HepG2 (cell line): ENCODE measurements at regions not wholly inside any gene's neighbourhood (a gene's known extent, or its start where the extent isn't known, plus 50 kb on each side); places are given as distances from the start of the nearest gene placed in this dataset.

Experiments
- CHD4 ChIP-seq: fragments of 200-600 bp; sonication (generic); IDR thresholded peaks from 2 replicates; pipeline ENCODE4 v1.7.0; 2017; ENCODE audit warnings: mild to moderate bottlenecking, low read length, borderline replicate concordance
- EEA1 ChIP-seq: sonication (generic); formaldehyde crosslinking; IDR thresholded peaks from 2 replicates; pipeline ENCODE4 v1.5.1; 2020; ENCODE audit warnings: mild to moderate bottlenecking, missing genetic modification reagents, borderline replicate concordance
- FOXM1 ChIP-seq: sonication (generic); formaldehyde crosslinking; IDR thresholded peaks from 2 replicates; pipeline ENCODE4 v1.5.0; 2020; ENCODE audit warnings: missing genetic modification reagents
- FOXP1 ChIP-seq, 2 experiments: fragments of 450-650 bp in 1 of 2; IDR thresholded peaks; 2 replicates each; pipeline ENCODE4 v1.6.1; 2017 to 2018; ENCODE audit warnings: antibody characterized with exemption in 1 of 2
- GABPB1 ChIP-seq: IDR thresholded peaks from 2 replicates; pipeline ENCODE4 v1.6.1; 2016; ENCODE audit warnings: mild to moderate bottlenecking, missing genetic modification reagents, moderate library complexity, missing compliant biosample characterization
- JUNB ChIP-seq: sonication (generic); formaldehyde crosslinking; IDR thresholded peaks from 2 replicates; pipeline ENCODE4 v1.8.0; 2022; ENCODE audit warnings: missing genetic modification reagents, mild to moderate bottlenecking, borderline replicate concordance
- NRL ChIP-seq: sonication (generic); formaldehyde crosslinking; IDR thresholded peaks from 2 replicates; pipeline ENCODE4 v1.5.0; 2020; ENCODE audit warnings: missing genetic modification reagents, mild to moderate bottlenecking, moderate library complexity, borderline replicate concordance
- RFX5 ChIP-seq: IDR thresholded peaks from 2 replicates; pipeline ENCODE4 v1.6.1; 2011; ENCODE audit warnings: low read depth, low read length, improper control_type of control experiment
- SOX13 ChIP-seq, 3 experiments: fragments of 450-650 bp in 1 of 3; sonication (generic) in 1 of 3; formaldehyde crosslinking in 1 of 3; IDR thresholded peaks in 2 of 3; conservative IDR thresholded peaks in 1 of 3; 2 replicates each; pipeline versions ENCODE4 v1.5.0 to v1.6.1; 2016 to 2020; ENCODE audit warnings: antibody characterized with exemption in 1 of 3, mild to moderate bottlenecking in 1 of 3, missing compliant biosample characterization in 1 of 3, missing genetic modification reagents in 1 of 3, moderate library complexity in 1 of 3
- SOX6 ChIP-seq, 2 experiments: fragments of 450-650 bp in 1 of 2; sonication (generic) in 1 of 2; formaldehyde crosslinking in 1 of 2; IDR thresholded peaks; 2 replicates each; pipeline versions ENCODE4 v1.4.0 to v1.6.1; 2017 to 2020; ENCODE audit warnings: antibody characterized with exemption in 1 of 2, mild to moderate bottlenecking in 1 of 2, missing genetic modification reagents in 1 of 2
- TGIF2 ChIP-seq: IDR thresholded peaks from 2 replicates; pipeline ENCODE4 v1.6.1; 2016; ENCODE audit warnings: control low read depth, missing compliant biosample characterization
- ZMYM2 ChIP-seq: sonication (generic); formaldehyde crosslinking; IDR thresholded peaks from 2 replicates; pipeline ENCODE4 v1.8.0; 2022; ENCODE audit warnings: mild to moderate bottlenecking, missing genetic modification reagents
- ZNF720 ChIP-seq: sonication (generic); formaldehyde crosslinking; IDR thresholded peaks from 2 replicates; pipeline ENCODE4 v1.4.0; 2020; ENCODE audit warnings: missing genetic modification reagents
- ZSCAN20 ChIP-seq: sonication (generic); formaldehyde crosslinking; IDR thresholded peaks from 2 replicates; pipeline ENCODE4 v1.4.0; 2020; ENCODE audit warnings: missing genetic modification reagents, mild to moderate bottlenecking, borderline replicate concordance
- TF ChIP-seq, protein P1 (sequence below): sonication (generic); formaldehyde crosslinking; IDR thresholded peaks from 2 replicates; pipeline ENCODE4 v1.5.1; 2020; ENCODE audit warnings: missing genetic modification reagents, mild to moderate bottlenecking, borderline replicate concordance
- TF ChIP-seq, protein P2 (sequence below): sonication (generic); formaldehyde crosslinking; IDR thresholded peaks from 2 replicates; pipeline ENCODE4 v1.8.0; 2022; ENCODE audit warnings: missing genetic modification reagents, mild to moderate bottlenecking, moderate library complexity, borderline replicate concordance
- TF ChIP-seq, protein P3 (sequence below): sonication (generic); formaldehyde crosslinking; IDR thresholded peaks from 2 replicates; pipeline ENCODE4 v1.8.1; 2023; ENCODE audit warnings: missing genetic modification reagents, inconsistent platforms, borderline replicate concordance
- TF ChIP-seq, protein P4 (sequence below): sonication (generic); formaldehyde crosslinking; IDR thresholded peaks from 2 replicates; pipeline ENCODE4 v1.4.0; 2020; ENCODE audit warnings: missing genetic modification reagents
- TF ChIP-seq, protein P5 (sequence below), 2 experiments: sonication (generic) in 1 of 2; formaldehyde crosslinking in 1 of 2; IDR thresholded peaks; 2 replicates each; pipeline versions ENCODE4 v1.4.0 to v1.6.1; 2018 to 2020; ENCODE audit warnings: missing genetic modification reagents in 2 of 2, borderline replicate concordance in 1 of 2, low read depth in 1 of 2, mild to moderate bottlenecking in 1 of 2, missing biosample characterization in 1 of 2

DNA sequence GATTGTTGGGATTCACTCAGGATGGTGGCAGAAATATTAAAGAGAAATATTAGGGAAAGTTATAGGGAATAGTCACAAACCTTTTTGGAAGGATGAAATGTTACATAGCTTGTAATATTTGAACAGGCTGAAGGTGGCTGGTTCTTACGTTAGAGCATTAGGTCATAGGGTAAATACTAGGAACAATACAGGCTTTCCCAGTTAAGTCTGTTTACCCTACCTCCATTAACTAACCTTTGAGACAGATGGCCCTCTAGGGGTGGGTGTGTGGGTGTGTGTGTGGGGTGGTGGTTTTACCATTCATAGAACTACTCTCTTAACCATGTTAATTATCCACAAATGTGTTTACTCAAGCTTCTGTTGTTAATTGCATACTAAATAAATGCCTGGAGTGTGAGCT lies 94.3 kb upstream of the STK32A start (continued):
- TF ChIP-seq, protein P1, sequence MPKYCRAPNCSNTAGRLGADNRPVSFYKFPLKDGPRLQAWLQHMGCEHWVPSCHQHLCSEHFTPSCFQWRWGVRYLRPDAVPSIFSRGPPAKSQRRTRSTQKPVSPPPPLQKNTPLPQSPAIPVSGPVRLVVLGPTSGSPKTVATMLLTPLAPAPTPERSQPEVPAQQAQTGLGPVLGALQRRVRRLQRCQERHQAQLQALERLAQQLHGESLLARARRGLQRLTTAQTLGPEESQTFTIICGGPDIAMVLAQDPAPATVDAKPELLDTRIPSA (CRISPR knock-in tag), result no peak
- TF ChIP-seq FOXP1 (IDR thresholded peaks at IDR 0.05), result peak; percentile 32; the same call in 1 of the 2 replicates
- TF ChIP-seq FOXP1 (CRISPR knock-in tag; IDR thresholded peaks at IDR 0.05), result peak; percentile 75
- TF ChIP-seq ZMYM2 (CRISPR knock-in tag), result no peak
- TF ChIP-seq FOXM1 (CRISPR knock-in tag), result no peak
- TF ChIP-seq, protein P2, sequence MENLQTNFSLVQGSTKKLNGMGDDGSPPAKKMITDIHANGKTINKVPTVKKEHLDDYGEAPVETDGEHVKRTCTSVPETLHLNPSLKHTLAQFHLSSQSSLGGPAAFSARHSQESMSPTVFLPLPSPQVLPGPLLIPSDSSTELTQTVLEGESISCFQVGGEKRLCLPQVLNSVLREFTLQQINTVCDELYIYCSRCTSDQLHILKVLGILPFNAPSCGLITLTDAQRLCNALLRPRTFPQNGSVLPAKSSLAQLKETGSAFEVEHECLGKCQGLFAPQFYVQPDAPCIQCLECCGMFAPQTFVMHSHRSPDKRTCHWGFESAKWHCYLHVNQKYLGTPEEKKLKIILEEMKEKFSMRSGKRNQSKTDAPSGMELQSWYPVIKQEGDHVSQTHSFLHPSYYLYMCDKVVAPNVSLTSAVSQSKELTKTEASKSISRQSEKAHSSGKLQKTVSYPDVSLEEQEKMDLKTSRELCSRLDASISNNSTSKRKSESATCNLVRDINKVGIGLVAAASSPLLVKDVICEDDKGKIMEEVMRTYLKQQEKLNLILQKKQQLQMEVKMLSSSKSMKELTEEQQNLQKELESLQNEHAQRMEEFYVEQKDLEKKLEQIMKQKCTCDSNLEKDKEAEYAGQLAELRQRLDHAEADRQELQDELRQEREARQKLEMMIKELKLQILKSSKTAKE (CRISPR knock-in tag), result no peak
- TF ChIP-seq SOX6 (IDR thresholded peaks at IDR 0.05), result no peak
- TF ChIP-seq SOX6 (CRISPR knock-in tag; IDR thresholded peaks at IDR 0.05), result peak; percentile 88
- no peak for TF ChIP-seq RFX5
- no peak for TF ChIP-seq ZNF720 (CRISPR knock-in tag)
- no peak for TF ChIP-seq ZSCAN20 (CRISPR knock-in tag)
- TF ChIP-seq TGIF2 (CRISPR knock-in tag), result no peak
- TF ChIP-seq GABPB1 (CRISPR knock-in tag), result no peak
- TF ChIP-seq NRL (CRISPR knock-in tag), result no peak
- TF ChIP-seq EEA1, result no peak
- TF ChIP-seq, protein P3, sequence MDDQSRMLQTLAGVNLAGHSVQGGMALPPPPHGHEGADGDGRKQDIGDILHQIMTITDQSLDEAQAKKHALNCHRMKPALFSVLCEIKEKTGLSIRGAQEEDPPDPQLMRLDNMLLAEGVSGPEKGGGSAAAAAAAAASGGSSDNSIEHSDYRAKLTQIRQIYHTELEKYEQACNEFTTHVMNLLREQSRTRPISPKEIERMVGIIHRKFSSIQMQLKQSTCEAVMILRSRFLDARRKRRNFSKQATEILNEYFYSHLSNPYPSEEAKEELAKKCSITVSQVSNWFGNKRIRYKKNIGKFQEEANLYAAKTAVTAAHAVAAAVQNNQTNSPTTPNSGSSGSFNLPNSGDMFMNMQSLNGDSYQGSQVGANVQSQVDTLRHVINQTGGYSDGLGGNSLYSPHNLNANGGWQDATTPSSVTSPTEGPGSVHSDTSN, result no peak
- TF ChIP-seq, protein P4, sequence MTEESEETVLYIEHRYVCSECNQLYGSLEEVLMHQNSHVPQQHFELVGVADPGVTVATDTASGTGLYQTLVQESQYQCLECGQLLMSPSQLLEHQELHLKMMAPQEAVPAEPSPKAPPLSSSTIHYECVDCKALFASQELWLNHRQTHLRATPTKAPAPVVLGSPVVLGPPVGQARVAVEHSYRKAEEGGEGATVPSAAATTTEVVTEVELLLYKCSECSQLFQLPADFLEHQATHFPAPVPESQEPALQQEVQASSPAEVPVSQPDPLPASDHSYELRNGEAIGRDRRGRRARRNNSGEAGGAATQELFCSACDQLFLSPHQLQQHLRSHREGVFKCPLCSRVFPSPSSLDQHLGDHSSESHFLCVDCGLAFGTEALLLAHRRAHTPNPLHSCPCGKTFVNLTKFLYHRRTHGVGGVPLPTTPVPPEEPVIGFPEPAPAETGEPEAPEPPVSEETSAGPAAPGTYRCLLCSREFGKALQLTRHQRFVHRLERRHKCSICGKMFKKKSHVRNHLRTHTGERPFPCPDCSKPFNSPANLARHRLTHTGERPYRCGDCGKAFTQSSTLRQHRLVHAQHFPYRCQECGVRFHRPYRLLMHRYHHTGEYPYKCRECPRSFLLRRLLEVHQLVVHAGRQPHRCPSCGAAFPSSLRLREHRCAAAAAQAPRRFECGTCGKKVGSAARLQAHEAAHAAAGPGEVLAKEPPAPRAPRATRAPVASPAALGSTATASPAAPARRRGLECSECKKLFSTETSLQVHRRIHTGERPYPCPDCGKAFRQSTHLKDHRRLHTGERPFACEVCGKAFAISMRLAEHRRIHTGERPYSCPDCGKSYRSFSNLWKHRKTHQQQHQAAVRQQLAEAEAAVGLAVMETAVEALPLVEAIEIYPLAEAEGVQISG (CRISPR knock-in tag), result no peak
- peak; percentile 62; the same call in 1 of the 2 replicates for TF ChIP-seq SOX13 (IDR thresholded peaks at IDR 0.05)
- peak in 1 of 2 experiments; percentile 86; a peak in 2 of 4 replicates for TF ChIP-seq SOX13 (CRISPR knock-in tag; conservative IDR thresholded peaks at IDR 0.05 in 1 of 2, IDR thresholded peaks at IDR 0.05 in 1 of 2)
- TF ChIP-seq, protein P5, sequence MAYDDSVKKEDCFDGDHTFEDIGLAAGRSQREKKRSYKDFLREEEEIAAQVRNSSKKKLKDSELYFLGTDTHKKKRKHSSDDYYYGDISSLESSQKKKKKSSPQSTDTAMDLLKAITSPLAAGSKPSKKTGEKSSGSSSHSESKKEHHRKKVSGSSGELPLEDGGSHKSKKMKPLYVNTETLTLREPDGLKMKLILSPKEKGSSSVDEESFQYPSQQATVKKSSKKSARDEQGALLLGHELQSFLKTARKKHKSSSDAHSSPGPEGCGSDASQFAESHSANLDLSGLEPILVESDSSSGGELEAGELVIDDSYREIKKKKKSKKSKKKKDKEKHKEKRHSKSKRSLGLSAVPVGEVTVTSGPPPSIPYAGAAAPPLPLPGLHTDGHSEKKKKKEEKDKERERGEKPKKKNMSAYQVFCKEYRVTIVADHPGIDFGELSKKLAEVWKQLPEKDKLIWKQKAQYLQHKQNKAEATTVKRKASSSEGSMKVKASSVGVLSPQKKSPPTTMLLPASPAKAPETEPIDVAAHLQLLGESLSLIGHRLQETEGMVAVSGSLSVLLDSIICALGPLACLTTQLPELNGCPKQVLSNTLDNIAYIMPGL (CRISPR knock-in tag; IDR thresholded peaks at IDR 0.05; ENCODE audit: borderline replicate concordance in 1 of 2, low read depth in 1 of 2), result no peak
- no peak for TF ChIP-seq CHD4
- TF ChIP-seq JUNB (CRISPR knock-in tag), result no peak
